HL-60 (cell line): ENCODE measurements at regions not wholly inside any gene's neighbourhood (a gene's known extent, or its start where the extent isn't known, plus 50 kb on each side); places are given as distances from the start of the nearest gene placed in this dataset.

Experiments
- GABPA ChIP-seq: IDR thresholded peaks from 2 replicates; pipeline ENCODE4 v1.6.1; 2012; ENCODE audit warnings: low read depth
- POLR2AphosphoS5 ChIP-seq: IDR thresholded peaks from 2 replicates; pipeline ENCODE4 v1.6.1; 2012; ENCODE audit warnings: low read depth
- SPI1 ChIP-seq: IDR thresholded peaks from 2 replicates; pipeline ENCODE4 v1.6.1; 2012; ENCODE audit warnings: low read depth, mild to moderate bottlenecking, borderline replicate concordance
- TF ChIP-seq, protein P1 (sequence below): IDR thresholded peaks from one replicate; pipeline ENCODE4 v1.5.1; 2011; ENCODE audit warnings: low read length, control low read depth, inconsistent platforms; ENCODE audit not compliant: insufficient read depth
- TF ChIP-seq, protein P2 (sequence below): IDR thresholded peaks from 2 replicates; pipeline ENCODE4 v1.6.1; 2012; ENCODE audit warnings: low read depth; ENCODE audit not compliant: insufficient replicate concordance

DNA sequence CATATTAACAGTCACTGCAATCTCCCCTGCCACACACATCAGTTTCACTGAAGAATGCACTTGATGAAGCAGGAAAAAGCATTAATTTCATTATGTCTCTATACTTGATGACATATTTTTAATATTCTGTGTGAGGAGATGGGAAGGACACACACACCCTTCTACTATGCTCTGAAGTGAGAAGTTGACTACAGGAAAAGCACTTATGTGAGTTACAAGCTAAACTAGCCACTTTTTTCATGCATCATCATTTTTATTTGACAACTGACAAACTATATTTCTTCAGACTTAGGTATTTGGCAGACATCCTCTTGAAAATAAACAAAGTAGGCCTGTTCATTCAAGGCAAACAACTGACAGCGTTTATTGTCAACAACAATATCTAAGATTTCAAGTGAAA lies 150.4 kb upstream of the ID2 start:
- TF ChIP-seq, protein P1, sequence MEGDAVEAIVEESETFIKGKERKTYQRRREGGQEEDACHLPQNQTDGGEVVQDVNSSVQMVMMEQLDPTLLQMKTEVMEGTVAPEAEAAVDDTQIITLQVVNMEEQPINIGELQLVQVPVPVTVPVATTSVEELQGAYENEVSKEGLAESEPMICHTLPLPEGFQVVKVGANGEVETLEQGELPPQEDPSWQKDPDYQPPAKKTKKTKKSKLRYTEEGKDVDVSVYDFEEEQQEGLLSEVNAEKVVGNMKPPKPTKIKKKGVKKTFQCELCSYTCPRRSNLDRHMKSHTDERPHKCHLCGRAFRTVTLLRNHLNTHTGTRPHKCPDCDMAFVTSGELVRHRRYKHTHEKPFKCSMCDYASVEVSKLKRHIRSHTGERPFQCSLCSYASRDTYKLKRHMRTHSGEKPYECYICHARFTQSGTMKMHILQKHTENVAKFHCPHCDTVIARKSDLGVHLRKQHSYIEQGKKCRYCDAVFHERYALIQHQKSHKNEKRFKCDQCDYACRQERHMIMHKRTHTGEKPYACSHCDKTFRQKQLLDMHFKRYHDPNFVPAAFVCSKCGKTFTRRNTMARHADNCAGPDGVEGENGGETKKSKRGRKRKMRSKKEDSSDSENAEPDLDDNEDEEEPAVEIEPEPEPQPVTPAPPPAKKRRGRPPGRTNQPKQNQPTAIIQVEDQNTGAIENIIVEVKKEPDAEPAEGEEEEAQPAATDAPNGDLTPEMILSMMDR, result no peak
- TF ChIP-seq POLR2AphosphoS5, result no peak
- no peak for TF ChIP-seq GABPA
- no peak for TF ChIP-seq SPI1
- TF ChIP-seq, protein P2, sequence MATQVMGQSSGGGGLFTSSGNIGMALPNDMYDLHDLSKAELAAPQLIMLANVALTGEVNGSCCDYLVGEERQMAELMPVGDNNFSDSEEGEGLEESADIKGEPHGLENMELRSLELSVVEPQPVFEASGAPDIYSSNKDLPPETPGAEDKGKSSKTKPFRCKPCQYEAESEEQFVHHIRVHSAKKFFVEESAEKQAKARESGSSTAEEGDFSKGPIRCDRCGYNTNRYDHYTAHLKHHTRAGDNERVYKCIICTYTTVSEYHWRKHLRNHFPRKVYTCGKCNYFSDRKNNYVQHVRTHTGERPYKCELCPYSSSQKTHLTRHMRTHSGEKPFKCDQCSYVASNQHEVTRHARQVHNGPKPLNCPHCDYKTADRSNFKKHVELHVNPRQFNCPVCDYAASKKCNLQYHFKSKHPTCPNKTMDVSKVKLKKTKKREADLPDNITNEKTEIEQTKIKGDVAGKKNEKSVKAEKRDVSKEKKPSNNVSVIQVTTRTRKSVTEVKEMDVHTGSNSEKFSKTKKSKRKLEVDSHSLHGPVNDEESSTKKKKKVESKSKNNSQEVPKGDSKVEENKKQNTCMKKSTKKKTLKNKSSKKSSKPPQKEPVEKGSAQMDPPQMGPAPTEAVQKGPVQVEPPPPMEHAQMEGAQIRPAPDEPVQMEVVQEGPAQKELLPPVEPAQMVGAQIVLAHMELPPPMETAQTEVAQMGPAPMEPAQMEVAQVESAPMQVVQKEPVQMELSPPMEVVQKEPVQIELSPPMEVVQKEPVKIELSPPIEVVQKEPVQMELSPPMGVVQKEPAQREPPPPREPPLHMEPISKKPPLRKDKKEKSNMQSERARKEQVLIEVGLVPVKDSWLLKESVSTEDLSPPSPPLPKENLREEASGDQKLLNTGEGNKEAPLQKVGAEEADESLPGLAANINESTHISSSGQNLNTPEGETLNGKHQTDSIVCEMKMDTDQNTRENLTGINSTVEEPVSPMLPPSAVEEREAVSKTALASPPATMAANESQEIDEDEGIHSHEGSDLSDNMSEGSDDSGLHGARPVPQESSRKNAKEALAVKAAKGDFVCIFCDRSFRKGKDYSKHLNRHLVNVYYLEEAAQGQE, result no peak
